HG02588 (cell line): ENCODE measurements at regions not wholly inside any gene's neighbourhood (a gene's known extent, or its start where the extent isn't known, plus 50 kb on each side); places are given as distances from the start of the nearest gene placed in this dataset.

Experiments used
- ATAC-seq: cut with Tn5 transposase; IDR thresholded peaks from one replicate; pipeline ENCODE4 v1.9.1; 2021; ENCODE audit warnings: mild to moderate bottlenecking, moderate library complexity; ENCODE audit not compliant: unreplicated experiment

DNA sequence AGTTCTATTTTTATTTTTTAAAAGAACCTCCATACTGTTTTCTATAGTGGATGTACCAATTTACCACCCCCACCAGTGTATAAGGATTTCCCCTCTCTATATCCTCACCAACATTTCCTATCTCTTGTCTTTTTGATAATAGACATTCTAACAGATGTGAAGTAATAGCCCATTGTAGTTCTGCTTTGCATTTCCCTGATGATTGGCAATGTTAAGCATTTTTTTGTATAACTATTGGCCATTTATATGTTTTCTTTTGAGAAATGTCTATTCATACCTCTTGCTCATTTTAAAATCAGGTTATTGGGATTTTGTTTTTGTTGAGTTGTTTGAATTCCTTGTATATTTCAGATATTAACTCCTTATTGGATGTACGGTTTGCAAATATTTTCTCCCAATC lies 251.1 kb upstream of the HTR2C start:
- ATAC-seq, result no peak

DNA sequence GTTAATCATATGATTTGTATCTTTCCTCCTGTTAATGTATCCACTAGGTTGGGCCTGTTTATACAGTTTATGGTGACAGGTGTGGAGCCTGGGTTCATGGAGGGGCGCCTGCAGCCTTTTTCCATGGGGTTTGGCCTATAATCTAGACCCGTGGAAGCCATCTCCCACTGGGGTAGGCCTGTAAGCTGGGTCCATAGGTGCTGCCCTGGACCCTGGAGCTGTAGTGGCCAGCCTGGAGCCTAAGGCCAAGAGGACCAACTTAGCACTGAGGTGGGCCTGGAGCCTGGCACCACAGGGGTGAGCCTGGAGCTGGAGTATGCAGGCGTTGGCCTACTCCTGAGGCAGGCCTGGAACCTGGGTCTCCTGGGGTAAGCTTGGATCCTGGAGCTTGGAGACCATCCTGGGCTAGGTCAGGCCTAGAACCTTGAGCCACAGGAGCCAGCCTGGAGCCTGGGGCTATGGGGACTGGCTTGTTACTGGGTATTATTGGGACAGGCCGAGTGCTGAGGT lies 249.4 kb upstream of the HTR2C start:
- no peak for ATAC-seq

DNA sequence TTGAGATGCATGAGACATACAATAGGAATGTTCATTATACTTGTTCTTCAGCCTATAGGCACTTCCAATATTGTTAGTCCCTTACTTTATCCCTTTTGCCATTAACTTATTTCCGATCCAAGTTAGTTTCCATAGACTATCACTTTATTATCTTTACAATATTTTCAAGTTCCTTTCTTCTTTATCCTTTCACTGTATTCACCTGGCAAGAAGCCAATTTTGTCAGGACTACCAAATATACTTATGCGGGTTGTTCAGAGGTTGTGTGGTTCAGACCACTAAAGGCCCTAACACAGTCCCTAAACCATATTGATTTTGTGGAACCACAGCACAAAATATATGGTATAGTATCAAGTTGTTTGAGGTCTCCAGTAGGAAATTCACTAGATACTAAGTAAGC lies 245.0 kb upstream of the HTR2C start:
- ATAC-seq, result no peak

DNA sequence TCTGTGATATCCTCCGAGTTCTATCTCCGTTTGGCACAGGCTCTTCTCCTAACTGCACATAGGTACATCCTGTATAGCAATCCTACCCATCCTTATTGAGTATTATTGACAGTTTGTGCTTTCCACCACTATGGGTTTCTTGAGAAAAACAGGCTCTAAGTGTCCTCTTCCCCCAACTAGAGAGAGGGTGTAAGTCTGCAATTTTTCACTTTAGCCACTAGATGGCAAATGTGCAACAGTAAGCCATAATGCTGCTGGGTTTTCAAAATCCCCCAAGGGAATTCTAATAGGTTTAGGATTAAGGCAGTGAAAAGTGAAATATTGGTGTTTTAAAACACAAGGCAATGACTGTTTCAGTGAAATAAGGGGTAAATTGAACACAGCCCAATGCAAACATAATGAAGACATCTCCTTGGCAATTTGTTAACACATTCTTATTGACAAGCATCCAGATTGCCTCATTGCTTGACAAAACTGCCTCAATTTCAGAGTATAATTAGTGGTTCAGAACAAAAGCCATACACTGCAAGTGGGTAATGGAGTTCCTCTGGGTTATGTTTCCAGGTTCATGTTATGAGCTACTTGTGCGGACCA lies 239.0 kb upstream of the HTR2C start:
- ATAC-seq, result peak; percentile 54

DNA sequence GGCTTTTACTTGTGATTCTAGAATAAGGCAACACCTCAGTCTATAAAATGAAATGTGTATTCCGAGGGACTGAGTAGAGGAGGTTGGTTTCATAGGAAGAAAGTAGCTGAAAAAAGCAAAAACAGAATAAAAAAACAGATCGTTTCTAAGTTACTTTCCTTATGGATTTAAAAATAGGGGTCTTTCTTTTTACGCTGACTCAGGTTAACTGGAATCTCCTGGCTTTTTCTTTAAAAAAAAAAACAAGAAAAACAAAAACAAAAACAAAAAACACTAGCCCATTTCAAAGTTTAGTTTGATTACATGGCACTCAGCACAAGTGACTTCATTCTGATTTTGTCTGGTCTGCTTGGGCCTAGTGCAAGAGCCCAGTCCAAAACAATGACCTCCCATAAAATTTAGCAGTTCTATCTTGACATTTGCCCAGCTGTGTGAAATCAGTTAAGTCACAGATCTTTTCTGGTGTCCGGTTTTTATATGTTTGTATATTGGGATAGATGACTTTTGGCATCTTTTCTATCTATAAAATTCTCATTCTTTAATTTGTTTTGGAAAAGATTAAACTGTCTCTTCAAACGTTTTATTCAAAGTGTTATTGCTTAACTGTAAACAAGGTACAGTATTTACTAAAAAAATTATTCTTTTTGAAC lies 222.7 kb upstream of the HTR2C start:
- no peak for ATAC-seq

DNA sequence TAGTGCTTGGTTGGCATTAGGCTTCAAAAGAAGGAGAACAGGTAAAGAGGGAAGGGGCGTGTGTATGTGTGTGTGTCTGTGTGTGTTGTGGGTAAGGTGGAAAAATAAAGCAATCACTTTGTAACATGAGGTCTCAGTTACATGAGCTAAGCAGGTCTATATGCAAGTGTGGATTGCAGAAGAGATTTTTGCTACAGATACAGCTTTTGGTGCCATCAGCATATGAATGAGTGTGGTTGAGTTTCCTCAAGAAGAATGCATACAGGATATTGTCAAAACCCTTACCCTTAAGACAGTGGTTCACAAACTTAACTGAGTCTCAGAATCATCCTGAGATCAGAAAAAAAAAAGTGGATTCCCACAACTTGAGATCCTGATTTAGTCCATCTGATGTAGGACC lies 220.5 kb upstream of the HTR2C start:
- ATAC-seq, result no peak

DNA sequence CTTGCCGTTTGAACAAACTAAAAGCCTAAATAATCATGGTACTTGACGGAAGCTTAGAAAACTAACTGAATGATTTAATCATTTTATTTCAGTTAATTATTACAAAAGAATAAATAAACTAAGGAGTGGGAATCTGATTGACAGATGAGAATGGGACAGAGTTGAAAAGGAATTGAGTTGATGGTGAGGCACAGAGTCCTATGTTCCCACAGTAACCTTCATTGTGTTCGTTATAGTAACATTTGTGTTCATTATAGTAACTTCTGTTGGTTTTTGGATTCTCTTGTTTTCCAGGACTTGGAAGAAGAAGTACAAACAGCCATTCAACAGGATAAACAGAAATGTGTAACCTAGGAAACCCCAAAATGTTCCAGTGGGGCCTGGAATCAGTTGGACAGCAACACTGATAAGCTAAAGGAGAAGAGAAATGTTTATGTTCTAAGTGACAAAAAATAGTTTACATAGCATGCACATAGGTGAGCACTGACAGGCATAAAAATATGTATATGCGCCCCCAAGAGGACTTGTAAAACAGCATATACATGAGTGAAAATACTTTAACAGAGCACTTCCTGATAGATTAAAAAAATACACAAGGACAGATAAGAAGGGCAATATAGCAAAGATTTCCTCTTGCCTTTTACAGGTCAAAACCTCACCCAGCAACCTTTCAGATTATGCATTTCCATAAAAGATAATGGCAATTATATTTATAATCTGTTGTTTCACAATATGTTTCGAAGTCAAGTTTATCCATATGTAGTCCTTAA lies 218.6 kb upstream of the HTR2C start:
- ATAC-seq, result no peak

DNA sequence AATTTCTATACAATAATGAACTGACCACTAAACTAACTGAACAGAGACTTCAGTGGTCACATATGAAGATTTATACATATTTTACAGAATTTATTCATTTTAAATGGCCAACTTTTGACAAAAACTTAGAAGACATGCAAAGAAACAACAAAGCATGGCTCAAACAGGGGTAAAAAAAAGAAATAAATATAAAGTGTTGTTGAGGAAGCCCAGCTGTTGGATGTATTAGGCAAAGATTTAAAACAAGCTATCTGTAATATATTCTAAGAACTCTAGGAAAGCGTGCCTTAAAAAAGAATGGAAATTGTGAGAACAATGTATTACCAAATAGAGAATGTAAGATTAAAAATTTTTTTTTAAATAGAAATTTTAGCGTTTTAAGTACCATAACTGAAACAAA lies 210.9 kb upstream of the HTR2C start:
- no peak for ATAC-seq

DNA sequence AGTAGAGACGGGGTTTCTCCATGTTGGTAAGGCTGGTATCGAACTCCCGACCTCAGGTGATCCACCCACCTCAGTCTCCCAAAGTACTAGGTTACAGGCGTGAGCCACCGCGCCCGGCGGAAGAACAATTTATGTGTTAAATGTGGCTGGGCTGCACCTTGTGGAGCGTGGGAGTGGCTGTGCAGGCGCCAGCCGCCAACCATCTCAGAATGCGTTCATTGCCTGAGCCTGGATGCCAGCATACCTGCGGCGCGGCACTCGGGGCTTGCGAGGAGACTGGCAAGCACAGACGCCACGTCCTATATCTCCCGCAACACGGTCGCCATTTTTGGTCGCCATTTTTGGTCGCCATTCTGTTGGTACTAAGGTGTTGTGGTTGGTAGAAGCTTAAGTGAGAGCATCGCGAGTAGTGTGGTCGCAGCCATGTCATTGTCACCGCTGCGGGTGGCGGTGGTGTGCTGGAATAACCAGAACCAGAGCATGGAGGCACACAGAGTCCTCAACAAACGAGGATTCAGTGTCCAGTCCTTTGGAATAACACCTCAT lies 193.6 kb upstream of the HTR2C start:
- no peak for ATAC-seq
